Endodermal cell (in vitro differentiated cells): ENCODE measurements at regions not wholly inside any gene's neighbourhood (a gene's known extent, or its start where the extent isn't known, plus 50 kb on each side); places are given as distances from the start of the nearest gene placed in this dataset.

Experiments
- DNase-seq: peaks from one replicate; pipeline ENCODE4 v3.0.0-alpha.2; 2017
- H3K27ac ChIP-seq: 2 replicates; pipeline ENCODE4 v1.5.1; 2013; ENCODE audit warnings: mild to moderate bottlenecking, low read depth, low read length, moderate library complexity
- H3K27me3 ChIP-seq: 2 replicates; pipeline ENCODE4 v1.6.1; 2013; ENCODE audit warnings: mild to moderate bottlenecking, low read length, moderate library complexity; ENCODE audit not compliant: insufficient read depth, control insufficient read depth, poor library complexity, severe bottlenecking
- H3K36me3 ChIP-seq: 2 replicates; pipeline ENCODE4 v1.7.0; 2013; ENCODE audit warnings: mild to moderate bottlenecking, low read length, moderate library complexity; ENCODE audit not compliant: control insufficient read depth, insufficient read depth
- H3K4me1 ChIP-seq: one replicate; pipeline ENCODE4 v1.7.0; 2013; ENCODE audit warnings: low read length; ENCODE audit not compliant: control insufficient read depth, insufficient read depth
- H3K4me3 ChIP-seq: 2 replicates; pipeline ENCODE4 v1.5.1; 2013; ENCODE audit warnings: mild to moderate bottlenecking, low read length, moderate library complexity
- H3K9ac ChIP-seq: 2 replicates; pipeline ENCODE4 v1.6.1; 2013; ENCODE audit warnings: mild to moderate bottlenecking, low read length, moderate library complexity; ENCODE audit not compliant: poor library complexity, severe bottlenecking; ENCODE audit errors: extremely low read depth
- H3K9me3 ChIP-seq: 2 replicates; pipeline ENCODE4 v1.6.1; 2013; ENCODE audit warnings: mild to moderate bottlenecking, low read length, moderate library complexity; ENCODE audit not compliant: control insufficient read depth
- H3K27ac Mint-ChIP-seq: 2 replicates; pipeline ENCODE4 v1.8.0; 2020; ENCODE audit warnings: mixed read lengths
- H3K27me3 Mint-ChIP-seq: 2 replicates; pipeline ENCODE4 v1.8.0; 2021; ENCODE audit warnings: mild to moderate bottlenecking, mixed read lengths; ENCODE audit not compliant: insufficient read depth
- H3K36me3 Mint-ChIP-seq: 2 replicates; pipeline ENCODE4 v1.8.0; 2020; ENCODE audit warnings: low read depth, mixed read lengths
- H3K4me1 Mint-ChIP-seq: 2 replicates; pipeline ENCODE4 v1.8.0; 2020; ENCODE audit warnings: mixed read lengths
- H3K4me3 Mint-ChIP-seq: 2 replicates; pipeline ENCODE4 v1.8.0; 2020; ENCODE audit warnings: mild to moderate bottlenecking, moderate library complexity, mixed read lengths
- H3K9me3 Mint-ChIP-seq: 2 replicates; pipeline ENCODE4 v1.8.0; 2020; ENCODE audit warnings: mild to moderate bottlenecking, mixed read lengths
- WGBS, 2 experiments: methylation state at CpG; one replicate each; pipeline versions ENCODE4 v1.1.5 to v1.1.7; 2013; ENCODE audit warnings: missing lambda C conversion rate in 2 of 2, mixed read lengths in 1 of 2; ENCODE audit not compliant: insufficient coverage in 1 of 2, insufficient read length in 1 of 2; 5-methylcytosine and 5-hydroxymethylcytosine counted together
- TF ChIP-seq, protein P1 (sequence below): fragments of 200-600 bp; sonication (generic); conservative IDR thresholded peaks from 2 replicates; pipeline ENCODE4 v1.5.0; 2021; ENCODE audit warnings: antibody characterized with exemption, mild to moderate bottlenecking

DNA sequence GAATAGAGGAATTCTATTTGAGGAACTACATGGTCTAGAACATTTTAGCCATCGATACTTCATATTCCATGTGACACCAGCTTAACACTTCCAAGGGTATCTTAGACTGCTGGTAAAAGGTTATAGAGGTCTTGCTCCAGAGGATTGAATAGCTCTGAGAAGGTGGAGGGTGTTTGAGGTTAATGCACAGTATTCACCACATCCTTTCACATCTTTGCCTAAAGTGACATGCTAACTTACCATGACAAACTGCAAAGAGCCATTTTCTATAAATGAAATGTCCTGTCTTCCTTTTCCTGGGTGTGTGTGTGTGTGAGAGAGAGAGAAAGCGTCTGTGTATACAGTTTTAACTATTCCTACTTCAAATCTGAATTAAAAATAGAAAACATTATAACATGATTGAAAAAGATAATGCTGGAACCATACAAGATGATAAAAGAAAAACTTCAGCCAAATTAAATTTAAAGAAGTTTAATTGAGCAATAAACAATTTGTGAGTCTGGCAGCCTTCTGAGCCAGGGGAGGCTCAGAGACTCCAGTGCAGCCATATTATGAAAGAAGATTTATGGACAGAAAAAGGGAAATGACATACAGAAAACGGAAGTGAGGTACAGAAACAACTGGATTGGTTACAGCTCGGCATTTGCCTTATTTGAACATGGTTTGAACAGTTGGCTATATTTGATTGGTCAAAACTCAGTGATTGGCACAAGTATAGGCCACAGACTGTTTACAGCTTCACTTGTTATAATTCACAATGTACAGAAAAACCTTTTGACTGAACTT, 320.9 kb upstream of the CCDC179 start:
- H3K4me3 ChIP-seq = no peak overlapping the region
- H3K9me3 ChIP-seq = peaks cover 6% of the 10 kb centered on the region
- H3K9me3 Mint-ChIP-seq = peaks cover under 1% of the 10 kb centered on the region
- WGBS, 2 experiments = 89 to 91% methylated on average over 2 to 3 of the region's 4 CpGs
- no peaks in the 10 kb centered on the region for H3K27me3 ChIP-seq
- no peaks in the 10 kb centered on the region for H3K4me1 ChIP-seq
- peaks cover 16% of the 10 kb centered on the region for H3K36me3 Mint-ChIP-seq
- no peak for DNase-seq
- peaks cover 14% of the 10 kb centered on the region for H3K4me1 Mint-ChIP-seq
- TF ChIP-seq, protein P1, sequence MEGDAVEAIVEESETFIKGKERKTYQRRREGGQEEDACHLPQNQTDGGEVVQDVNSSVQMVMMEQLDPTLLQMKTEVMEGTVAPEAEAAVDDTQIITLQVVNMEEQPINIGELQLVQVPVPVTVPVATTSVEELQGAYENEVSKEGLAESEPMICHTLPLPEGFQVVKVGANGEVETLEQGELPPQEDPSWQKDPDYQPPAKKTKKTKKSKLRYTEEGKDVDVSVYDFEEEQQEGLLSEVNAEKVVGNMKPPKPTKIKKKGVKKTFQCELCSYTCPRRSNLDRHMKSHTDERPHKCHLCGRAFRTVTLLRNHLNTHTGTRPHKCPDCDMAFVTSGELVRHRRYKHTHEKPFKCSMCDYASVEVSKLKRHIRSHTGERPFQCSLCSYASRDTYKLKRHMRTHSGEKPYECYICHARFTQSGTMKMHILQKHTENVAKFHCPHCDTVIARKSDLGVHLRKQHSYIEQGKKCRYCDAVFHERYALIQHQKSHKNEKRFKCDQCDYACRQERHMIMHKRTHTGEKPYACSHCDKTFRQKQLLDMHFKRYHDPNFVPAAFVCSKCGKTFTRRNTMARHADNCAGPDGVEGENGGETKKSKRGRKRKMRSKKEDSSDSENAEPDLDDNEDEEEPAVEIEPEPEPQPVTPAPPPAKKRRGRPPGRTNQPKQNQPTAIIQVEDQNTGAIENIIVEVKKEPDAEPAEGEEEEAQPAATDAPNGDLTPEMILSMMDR = no peak
- no peaks in the 10 kb centered on the region for H3K27me3 Mint-ChIP-seq
- H3K27ac Mint-ChIP-seq = no peak overlapping the region
- no peak overlapping the region for H3K9ac ChIP-seq
- no peak overlapping the region for H3K27ac ChIP-seq
- H3K36me3 ChIP-seq = no peaks in the 10 kb centered on the region
- H3K4me3 Mint-ChIP-seq = no peak overlapping the region

DNA sequence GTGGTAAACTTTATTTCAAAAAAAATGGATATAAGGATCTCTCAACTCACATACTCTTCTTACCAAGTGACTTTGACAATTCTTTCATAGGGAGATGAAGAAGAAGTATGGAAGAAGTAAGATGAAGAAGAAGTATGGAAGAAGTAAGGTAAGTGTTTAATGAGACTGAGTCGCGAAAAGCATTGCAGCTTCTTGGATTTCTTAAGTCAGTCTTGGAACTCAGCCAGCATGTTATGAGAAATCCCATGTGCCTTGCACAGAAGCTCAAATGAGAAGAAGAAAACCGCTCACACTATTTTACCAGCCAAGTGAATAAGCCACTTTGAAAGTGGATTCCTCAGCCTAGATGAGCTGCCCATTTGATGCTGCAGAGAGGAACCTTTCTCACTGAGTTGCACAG, 332.0 kb upstream of the CCDC179 start:
- Mint-ChIP-seq H3K36me3 (peaks cover 52% of the 10 kb centered on the region), H3K4me3 (no peak overlapping the region), H3K9me3 (peaks cover 20% of the 10 kb centered on the region), H3K4me1 (no peaks in the 10 kb centered on the region), H3K27me3 (no peaks in the 10 kb centered on the region), H3K27ac (no peak overlapping the region)
- 93 to 97% methylated on average over 2 to 3 of the region's 3 CpGs for WGBS, 2 experiments
- no peak overlapping the region for H3K9ac ChIP-seq
- TF ChIP-seq, protein P1 = no peak
- no peak for DNase-seq
- H3K27ac ChIP-seq = no peak overlapping the region
- no peak overlapping the region for H3K4me3 ChIP-seq
- H3K27me3 ChIP-seq = no peaks in the 10 kb centered on the region
- peaks cover 6% of the 10 kb centered on the region for H3K9me3 ChIP-seq
- peaks cover 5% of the 10 kb centered on the region for H3K36me3 ChIP-seq
- H3K4me1 ChIP-seq = no peaks in the 10 kb centered on the region

DNA sequence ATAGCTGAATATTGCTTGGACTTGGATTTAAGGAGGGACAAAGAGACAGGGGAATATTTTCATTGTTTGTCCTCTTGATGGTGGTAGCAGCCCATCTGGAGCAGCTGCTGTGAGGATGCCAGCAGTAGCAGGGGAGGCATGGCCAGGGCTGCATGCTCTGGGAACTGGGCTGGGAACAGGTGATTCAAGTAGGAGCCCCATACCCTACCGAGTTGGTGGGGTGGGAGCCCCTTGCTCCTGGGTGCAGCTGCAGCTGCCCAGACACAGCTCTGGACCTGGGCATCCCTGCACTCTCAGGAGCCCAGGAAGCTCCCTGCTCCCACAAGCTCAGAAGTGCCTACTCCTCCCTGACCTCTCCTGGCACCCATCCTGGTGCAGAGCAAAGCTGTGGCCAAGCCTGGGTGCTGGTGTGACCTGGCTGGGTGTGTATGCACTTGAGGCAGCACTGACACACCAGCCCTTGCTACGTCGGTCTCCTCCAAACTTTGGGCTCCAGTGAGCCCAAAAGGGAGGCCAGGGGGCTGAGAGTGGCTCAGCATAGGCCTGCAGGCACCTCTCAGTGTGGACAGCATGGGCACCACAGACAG, 341.8 kb upstream of the CCDC179 start:
- no peak overlapping the region for H3K27ac ChIP-seq
- H3K27me3 ChIP-seq = no peaks in the 10 kb centered on the region
- Mint-ChIP-seq H3K4me1 (no peaks in the 10 kb centered on the region), H3K36me3 (peaks cover 44% of the 10 kb centered on the region), H3K27ac (no peak overlapping the region), H3K4me3 (no peak overlapping the region), H3K9me3 (peaks cover 40% of the 10 kb centered on the region), H3K27me3 (no peaks in the 10 kb centered on the region)
- 81 to 85% methylated on average over 3 of the region's 3 CpGs for WGBS, 2 experiments
- H3K9me3 ChIP-seq = peaks cover 59% of the 10 kb centered on the region
- DNase-seq = no peak
- no peak overlapping the region for H3K9ac ChIP-seq
- no peaks in the 10 kb centered on the region for H3K4me1 ChIP-seq
- TF ChIP-seq, protein P1 = no peak
- H3K36me3 ChIP-seq = peaks cover 3% of the 10 kb centered on the region
- no peak overlapping the region for H3K4me3 ChIP-seq
